Suprapubic skin (tissue), 4 donors: ENCODE measurements at regions not wholly inside any gene's neighbourhood (a gene's known extent, or its start where the extent isn't known, plus 50 kb on each side); places are given as distances from the start of the nearest gene placed in this dataset.

Experiments used
- EP300 ChIP-seq: sonication (generic); formaldehyde crosslinking; IDR thresholded peaks from one replicate; pipeline ENCODE4 v1.6.1; 2017; ENCODE audit warnings: antibody characterized with exemption
- POLR2A ChIP-seq, 2 donors: fragments of 450-650 bp; IDR thresholded peaks; one replicate each; pipeline ENCODE4 v1.6.1; 2017; ENCODE audit warnings: antibody characterized with exemption in 2 of 2, mild to moderate bottlenecking in 2 of 2, moderate library complexity in 2 of 2
- POLR2AphosphoS5 ChIP-seq, 3 donors: sonication (generic); formaldehyde crosslinking; IDR thresholded peaks; one replicate each; pipeline ENCODE4 v1.6.1; 2017; ENCODE audit warnings: antibody characterized with exemption in 3 of 3
- TF ChIP-seq, protein P1 (sequence below), 2 donors: fragments of 200-600 bp in 1 of 2; fragments of 450-650 bp in 1 of 2; sonication (generic) in 1 of 2; IDR thresholded peaks; one replicate each; pipeline ENCODE4 v1.5.1; 2016 to 2019; ENCODE audit warnings: antibody characterized with exemption in 2 of 2, mild to moderate bottlenecking in 1 of 2, moderate library complexity in 1 of 2

- TF ChIP-seq, protein P1, sequence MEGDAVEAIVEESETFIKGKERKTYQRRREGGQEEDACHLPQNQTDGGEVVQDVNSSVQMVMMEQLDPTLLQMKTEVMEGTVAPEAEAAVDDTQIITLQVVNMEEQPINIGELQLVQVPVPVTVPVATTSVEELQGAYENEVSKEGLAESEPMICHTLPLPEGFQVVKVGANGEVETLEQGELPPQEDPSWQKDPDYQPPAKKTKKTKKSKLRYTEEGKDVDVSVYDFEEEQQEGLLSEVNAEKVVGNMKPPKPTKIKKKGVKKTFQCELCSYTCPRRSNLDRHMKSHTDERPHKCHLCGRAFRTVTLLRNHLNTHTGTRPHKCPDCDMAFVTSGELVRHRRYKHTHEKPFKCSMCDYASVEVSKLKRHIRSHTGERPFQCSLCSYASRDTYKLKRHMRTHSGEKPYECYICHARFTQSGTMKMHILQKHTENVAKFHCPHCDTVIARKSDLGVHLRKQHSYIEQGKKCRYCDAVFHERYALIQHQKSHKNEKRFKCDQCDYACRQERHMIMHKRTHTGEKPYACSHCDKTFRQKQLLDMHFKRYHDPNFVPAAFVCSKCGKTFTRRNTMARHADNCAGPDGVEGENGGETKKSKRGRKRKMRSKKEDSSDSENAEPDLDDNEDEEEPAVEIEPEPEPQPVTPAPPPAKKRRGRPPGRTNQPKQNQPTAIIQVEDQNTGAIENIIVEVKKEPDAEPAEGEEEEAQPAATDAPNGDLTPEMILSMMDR (IDR thresholded peaks at IDR 0.05), result no peak
- no peak for TF ChIP-seq EP300
- no peak for TF ChIP-seq POLR2A (IDR thresholded peaks at IDR 0.05)
- TF ChIP-seq POLR2AphosphoS5 (IDR thresholded peaks at IDR 0.05), result no peak
Observed at GRCh38 chr2:125224830-125225229, 1199.7 kb downstream of the CNTNAP5 start.
